Gastrocnemius medialis (tissue), 4 donors: ENCODE measurements at regions not wholly inside any gene's neighbourhood (a gene's known extent, or its start where the extent isn't known, plus 50 kb on each side); places are given as distances from the start of the nearest gene placed in this dataset.

Source experiments
- CTCF ChIP-seq, 5 experiments: fragments of 450-650 bp in 3 of 5; fragments of 200-600 bp in 2 of 5; sonication (generic) in 2 of 5; IDR thresholded peaks in 4 of 5; conservative IDR thresholded peaks in 1 of 5; 1 replicate in 4 of 5; 2 replicates in 1 of 5; pipeline ENCODE4 v1.5.1; 2016 to 2019; ENCODE audit warnings: antibody characterized with exemption in 5 of 5, mild to moderate bottlenecking in 3 of 5, moderate library complexity in 3 of 5
- POLR2A ChIP-seq, 2 donors: fragments of 450-650 bp; IDR thresholded peaks; one replicate each; pipeline ENCODE4 v1.6.1; 2017; ENCODE audit warnings: antibody characterized with exemption in 2 of 2, mild to moderate bottlenecking in 2 of 2, moderate library complexity in 2 of 2

- TF ChIP-seq CTCF (IDR thresholded peaks at IDR 0.05 in 4 of 5, conservative IDR thresholded peaks at IDR 0.05 in 1 of 5), result no peak
- no peak for TF ChIP-seq POLR2A (IDR thresholded peaks at IDR 0.05)
Measured at GRCh38 chr4:159562366-159562765, 459.5 kb downstream of the RAPGEF2 start.
